ENCODE measurements at regions not wholly inside any gene's neighbourhood (a gene's known extent, or its start where the extent isn't known, plus 50 kb on each side); places are given as distances from the start of the nearest gene placed in this dataset.

- Mint-ChIP-seq H3K9me3 (peaks cover 0 to 4% (median 0%) of the 10 kb centered on the region in 11 donors), H3K27me3 (peaks cover 0 to 3% (median 0%) of the 10 kb centered on the region in 5 donors), H3K27ac (peak overlapping the region in 3 of 9 donors; percentile 9 to 68 (median 26)), H3K4me1 (peaks cover 24 to 65% (median 36%) of the 10 kb centered on the region in 7 donors), H3K36me3 (peaks cover 0 to 33% (median 4%) of the 10 kb centered on the region in 5 donors), H3K4me3 (no peak overlapping the region)
- intact Hi-C loops (cut with micrococcal nuclease) = no loop called here
- peaks cover 15 to 16% of the 10 kb centered on the region in 2 donors for H3K4me1 ChIP-seq (ENCODE audit: control insufficient read depth in 2 of 2, insufficient read depth in 2 of 2, low read length in 2 of 2)
- H3K27me3 ChIP-seq (ENCODE audit: control insufficient read depth in 2 of 2, insufficient read depth in 2 of 2, low read length in 2 of 2) = no peaks in the 10 kb centered on the region
- no peak overlapping the region for H3K4me3 ChIP-seq (ENCODE audit: low read length)
- ATAC-seq (no peak), DNase-seq (no peak)
- no peaks in the 10 kb centered on the region for H3K9me3 ChIP-seq (ENCODE audit: control insufficient read depth in 2 of 3, low read length in 3 of 3)
- no peaks in the 10 kb centered on the region for H3K36me3 ChIP-seq (ENCODE audit: control insufficient read depth in 2 of 3, insufficient read depth in 3 of 3, low read length in 3 of 3)
- CTCF ChIA-PET = no interaction called here
- H3K27ac ChIP-seq (ENCODE audit: low read depth, low read length) = no peak overlapping the region
- POLR2A ChIA-PET = interaction anchor here (0.6 to 2.7 kb wide), 3 partner anchors 12 to 616 kb away, joined by 3 to 7 read pairs (median 4); no protein-coding TSS in a partner anchor
Measured at GRCh38 chr21:33981391-33982101, 65.9 kb upstream of the ATP5PO start.

- CTCF ChIA-PET = no interaction called here
- Mint-ChIP-seq H3K27ac (peak overlapping the region in 2 of 9 donors; percentile 9 to 26), H3K36me3 (peaks cover 0 to 26% (median 4%) of the 10 kb centered on the region in 5 donors), H3K4me3 (no peak overlapping the region), H3K27me3 (peaks cover 0 to 3% (median 0%) of the 10 kb centered on the region in 5 donors), H3K4me1 (peaks cover 33 to 67% (median 39%) of the 10 kb centered on the region in 7 donors), H3K9me3 (peaks cover 0 to 4% (median 0%) of the 10 kb centered on the region in 11 donors)
- Histone ChIP-seq H3K27ac (ENCODE audit: low read depth, low read length) (no peak overlapping the region), H3K36me3 (ENCODE audit: control insufficient read depth in 2 of 3, insufficient read depth in 3 of 3, low read length in 3 of 3) (no peaks in the 10 kb centered on the region), H3K9me3 (ENCODE audit: control insufficient read depth in 2 of 3, low read length in 3 of 3) (no peaks in the 10 kb centered on the region), H3K27me3 (ENCODE audit: control insufficient read depth in 2 of 2, insufficient read depth in 2 of 2, low read length in 2 of 2) (no peaks in the 10 kb centered on the region), H3K4me3 (ENCODE audit: low read length) (no peak overlapping the region), H3K4me1 (ENCODE audit: control insufficient read depth in 2 of 2, insufficient read depth in 2 of 2, low read length in 2 of 2) (peaks cover 22 to 27% of the 10 kb centered on the region in 2 donors)
- no peak for ATAC-seq
- intact Hi-C loops (cut with micrococcal nuclease) = no loop called here
- POLR2A ChIA-PET = interaction anchor here (0.9 to 2.7 kb wide), 2 partner anchors 11 to 31 kb away, joined by 4 to 7 read pairs; no protein-coding TSS in a partner anchor
- DNase-seq = no peak
Measured at GRCh38 chr21:33980276-33980916, 64.8 kb upstream of the ATP5PO start.

- ChIA-PET CTCF (no interaction called here), POLR2A (interaction anchor here (1.1 to 2.7 kb wide), 2 partner anchors 29 to 57 kb away, joined by 3 to 12 read pairs; no protein-coding TSS in a partner anchor)
- Mint-ChIP-seq H3K27me3 (no peaks in the 10 kb centered on the region), H3K36me3 (peaks cover 0 to 26% (median 4%) of the 10 kb centered on the region in 5 donors), H3K9me3 (peaks cover 0 to 5% (median 0%) of the 10 kb centered on the region in 11 donors), H3K4me1 (peaks cover 36 to 73% (median 47%) of the 10 kb centered on the region in 7 donors), H3K4me3 (peak overlapping the region in 1 of 10 donors; percentile 6), H3K27ac (peak overlapping the region in 7 of 9 donors; percentile 3 to 86 (median 34))
- ATAC-seq = no peak
- Histone ChIP-seq H3K4me3 (ENCODE audit: low read length) (no peak overlapping the region), H3K27ac (ENCODE audit: low read depth, low read length) (no peak overlapping the region), H3K4me1 (ENCODE audit: control insufficient read depth in 2 of 2, insufficient read depth in 2 of 2, low read length in 2 of 2) (peaks cover 28 to 32% of the 10 kb centered on the region in 2 donors), H3K9me3 (ENCODE audit: control insufficient read depth in 2 of 3, low read length in 3 of 3) (no peaks in the 10 kb centered on the region), H3K27me3 (ENCODE audit: control insufficient read depth in 2 of 2, insufficient read depth in 2 of 2, low read length in 2 of 2) (no peaks in the 10 kb centered on the region), H3K36me3 (ENCODE audit: control insufficient read depth in 2 of 3, insufficient read depth in 3 of 3, low read length in 3 of 3) (no peaks in the 10 kb centered on the region)
- no peak for DNase-seq
- intact Hi-C loops (cut with micrococcal nuclease) = loop anchor here in 1 of 2 donors (5.0 kb wide), 1 partner anchor 44 kb away; no protein-coding TSS in a partner anchor
Measured at GRCh38 chr21:33978585-33978984, 63.0 kb upstream of the ATP5PO start.

- ChIA-PET CTCF (interaction anchor here (0.8 to 1.1 kb wide), 3 partner anchors 30 to 54 kb away, joined by 3 to 5 read pairs (median 3); no protein-coding TSS in a partner anchor), POLR2A (interaction anchor here (1.6 to 2.7 kb wide), 2 partner anchors 29 to 45 kb away, joined by 6 to 12 read pairs; no protein-coding TSS in a partner anchor)
- peaks cover 0 to 24% (median 4%) of the 10 kb centered on the region in 5 donors for H3K36me3 Mint-ChIP-seq
- H3K36me3 ChIP-seq (ENCODE audit: control insufficient read depth in 2 of 3, insufficient read depth in 3 of 3, low read length in 3 of 3) = no peaks in the 10 kb centered on the region
- H3K9me3 ChIP-seq (ENCODE audit: control insufficient read depth in 2 of 3, low read length in 3 of 3) = no peaks in the 10 kb centered on the region
- H3K27me3 Mint-ChIP-seq = no peaks in the 10 kb centered on the region
- no peaks in the 10 kb centered on the region for H3K27me3 ChIP-seq (ENCODE audit: control insufficient read depth in 2 of 2, insufficient read depth in 2 of 2, low read length in 2 of 2)
- H3K4me1 Mint-ChIP-seq = peaks cover 36 to 73% (median 47%) of the 10 kb centered on the region in 7 donors
- H3K4me1 ChIP-seq (ENCODE audit: control insufficient read depth in 2 of 2, insufficient read depth in 2 of 2, low read length in 2 of 2) = peaks cover 28 to 32% of the 10 kb centered on the region in 2 donors
- no peak for DNase-seq
- H3K27ac Mint-ChIP-seq = peak overlapping the region in 8 of 9 donors; percentile 50 to 99 (median 82)
- peaks cover 0 to 5% (median 0%) of the 10 kb centered on the region in 11 donors for H3K9me3 Mint-ChIP-seq
- no peak overlapping the region for H3K4me3 Mint-ChIP-seq
- no peak overlapping the region for H3K27ac ChIP-seq (ENCODE audit: low read depth, low read length)
- intact Hi-C loops (cut with micrococcal nuclease) = loop anchor here in 1 of 2 donors (2.0 to 5.0 kb wide), 2 partner anchors 44 to 45 kb away; no protein-coding TSS in a partner anchor
- no peak for ATAC-seq
- no peak overlapping the region for H3K4me3 ChIP-seq (ENCODE audit: low read length)
Measured at GRCh38 chr21:33977721-33978369, 62.2 kb upstream of the ATP5PO start.

GRCh38 chr21:33977017-33977720, 61.6 kb upstream of the ATP5PO start:
- Mint-ChIP-seq H3K4me3 (peak overlapping the region in 9 of 10 donors; percentile 43 to 78 (median 74)), H3K36me3 (peaks cover 0 to 29% (median 4%) of the 10 kb centered on the region in 5 donors), H3K9me3 (peaks cover 0 to 5% (median 0%) of the 10 kb centered on the region in 11 donors), H3K27ac (peak overlapping the region; percentile 79 to 99 (median 86)), H3K27me3 (no peaks in the 10 kb centered on the region), H3K4me1 (peaks cover 36 to 73% (median 47%) of the 10 kb centered on the region in 7 donors)
- H3K4me1 ChIP-seq (ENCODE audit: control insufficient read depth in 2 of 2, insufficient read depth in 2 of 2, low read length in 2 of 2) = peaks cover 28 to 32% of the 10 kb centered on the region in 2 donors
- H3K4me3 ChIP-seq (ENCODE audit: low read length) = no peak overlapping the region
- ChIA-PET CTCF (interaction anchor here (0.8 to 1.1 kb wide), 3 partner anchors 29 to 54 kb away, joined by 3 to 5 read pairs (median 3); no protein-coding TSS in a partner anchor), POLR2A (interaction anchor here (1.4 to 2.7 kb wide), 3 partner anchors 14 to 44 kb away, joined by 3 to 12 read pairs (median 6); no protein-coding TSS in a partner anchor)
- no peak for DNase-seq
- no peaks in the 10 kb centered on the region for H3K9me3 ChIP-seq (ENCODE audit: control insufficient read depth in 2 of 3, low read length in 3 of 3)
- no peaks in the 10 kb centered on the region for H3K36me3 ChIP-seq (ENCODE audit: control insufficient read depth in 2 of 3, insufficient read depth in 3 of 3, low read length in 3 of 3)
- H3K27ac ChIP-seq (ENCODE audit: low read depth, low read length) = peak overlapping the region; percentile 64
- no peaks in the 10 kb centered on the region for H3K27me3 ChIP-seq (ENCODE audit: control insufficient read depth in 2 of 2, insufficient read depth in 2 of 2, low read length in 2 of 2)
- no peak for ATAC-seq
- intact Hi-C loops (cut with micrococcal nuclease) = loop anchor here in 1 of 2 donors (2.0 to 5.0 kb wide), 2 partner anchors 44 to 45 kb away; no protein-coding TSS in a partner anchor
